Neural cell (in vitro differentiated cells): ENCODE measurements at regions not wholly inside any gene's neighbourhood (a gene's known extent, or its start where the extent isn't known, plus 50 kb on each side); places are given as distances from the start of the nearest gene placed in this dataset.

ENCODE experiments used
- EZH2 ChIP-seq: fragments of 200-600, 300-800 bp; shearing (Covaris generic), sonication (generic); IDR thresholded peaks from 2 replicates; pipeline ENCODE4 v1.6.1; 2014; ENCODE audit warnings: antibody characterized with exemption, low read length, borderline replicate concordance, mild to moderate bottlenecking; ENCODE audit not compliant: insufficient read depth, poor library complexity, severe bottlenecking
- POLR2AphosphoS5 ChIP-seq: IDR thresholded peaks from 2 replicates; pipeline ENCODE4 v1.6.1; 2012
- RAD21 ChIP-seq: fragments of 450-650 bp; conservative IDR thresholded peaks from 2 replicates; pipeline ENCODE4 v1.6.1; 2014; ENCODE audit warnings: antibody characterized with exemption, mild to moderate bottlenecking, moderate library complexity
- REST ChIP-seq: IDR thresholded peaks from 2 replicates; pipeline ENCODE4 v1.6.1; 2012; ENCODE audit warnings: borderline replicate concordance
- TAF1 ChIP-seq: IDR thresholded peaks from 2 replicates; pipeline ENCODE4 v1.6.1; 2012; ENCODE audit warnings: low read depth
- TF ChIP-seq, protein P1 (sequence below): fragments of 450-650 bp; IDR thresholded peaks from 2 replicates; pipeline ENCODE4 v1.5.1; 2014; ENCODE audit warnings: antibody characterized with exemption, mild to moderate bottlenecking, moderate library complexity; ENCODE audit not compliant: poor library complexity, severe bottlenecking

GRCh38 chr5:139740138-139740991 is 55.2 kb upstream of the PSD2 start:
- TF ChIP-seq, protein P1, sequence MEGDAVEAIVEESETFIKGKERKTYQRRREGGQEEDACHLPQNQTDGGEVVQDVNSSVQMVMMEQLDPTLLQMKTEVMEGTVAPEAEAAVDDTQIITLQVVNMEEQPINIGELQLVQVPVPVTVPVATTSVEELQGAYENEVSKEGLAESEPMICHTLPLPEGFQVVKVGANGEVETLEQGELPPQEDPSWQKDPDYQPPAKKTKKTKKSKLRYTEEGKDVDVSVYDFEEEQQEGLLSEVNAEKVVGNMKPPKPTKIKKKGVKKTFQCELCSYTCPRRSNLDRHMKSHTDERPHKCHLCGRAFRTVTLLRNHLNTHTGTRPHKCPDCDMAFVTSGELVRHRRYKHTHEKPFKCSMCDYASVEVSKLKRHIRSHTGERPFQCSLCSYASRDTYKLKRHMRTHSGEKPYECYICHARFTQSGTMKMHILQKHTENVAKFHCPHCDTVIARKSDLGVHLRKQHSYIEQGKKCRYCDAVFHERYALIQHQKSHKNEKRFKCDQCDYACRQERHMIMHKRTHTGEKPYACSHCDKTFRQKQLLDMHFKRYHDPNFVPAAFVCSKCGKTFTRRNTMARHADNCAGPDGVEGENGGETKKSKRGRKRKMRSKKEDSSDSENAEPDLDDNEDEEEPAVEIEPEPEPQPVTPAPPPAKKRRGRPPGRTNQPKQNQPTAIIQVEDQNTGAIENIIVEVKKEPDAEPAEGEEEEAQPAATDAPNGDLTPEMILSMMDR = no peak
- TF ChIP-seq EZH2 = no peak
- no peak for TF ChIP-seq POLR2AphosphoS5
- TF ChIP-seq RAD21 = no peak
- no peak for TF ChIP-seq REST
- no peak for TF ChIP-seq TAF1
